ENCODE measurements at regions not wholly inside any gene's neighbourhood (a gene's known extent, or its start where the extent isn't known, plus 50 kb on each side); places are given as distances from the start of the nearest gene placed in this dataset.

- no peak for TF ChIP-seq CTCF (IDR thresholded peaks at IDR 0.05; ENCODE audit: low read depth, low read length)
- no peak for TF ChIP-seq POLR2A (IDR thresholded peaks at IDR 0.05; ENCODE audit: extremely low read depth, insufficient read length)
- TF ChIP-seq, protein P1, sequence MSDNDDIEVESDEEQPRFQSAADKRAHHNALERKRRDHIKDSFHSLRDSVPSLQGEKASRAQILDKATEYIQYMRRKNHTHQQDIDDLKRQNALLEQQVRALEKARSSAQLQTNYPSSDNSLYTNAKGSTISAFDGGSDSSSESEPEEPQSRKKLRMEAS (IDR thresholded peaks at IDR 0.05; ENCODE audit: low read depth, low read length), result no peak
- TF ChIP-seq MYC (IDR thresholded peaks at IDR 0.05; ENCODE audit: low read depth, low read length), result no peak
Observed at GRCh38 chr9:26375448-26375847, 517.2 kb downstream of the CAAP1 start.
